SIG-M5 (cell line): ENCODE measurements at regions not wholly inside any gene's neighbourhood (a gene's known extent, or its start where the extent isn't known, plus 50 kb on each side); places are given as distances from the start of the nearest gene placed in this dataset.
"Not testable (repeated sequence)": the region's sequence is repeated elsewhere in the genome, so short reads cannot be mapped to it uniquely, and the experiment has no call there.

ENCODE experiments used
- DNase-seq: peaks from one replicate; lab custom pipeline; 2025; lab: John Stamatoyannopoulos, UW

DNA sequence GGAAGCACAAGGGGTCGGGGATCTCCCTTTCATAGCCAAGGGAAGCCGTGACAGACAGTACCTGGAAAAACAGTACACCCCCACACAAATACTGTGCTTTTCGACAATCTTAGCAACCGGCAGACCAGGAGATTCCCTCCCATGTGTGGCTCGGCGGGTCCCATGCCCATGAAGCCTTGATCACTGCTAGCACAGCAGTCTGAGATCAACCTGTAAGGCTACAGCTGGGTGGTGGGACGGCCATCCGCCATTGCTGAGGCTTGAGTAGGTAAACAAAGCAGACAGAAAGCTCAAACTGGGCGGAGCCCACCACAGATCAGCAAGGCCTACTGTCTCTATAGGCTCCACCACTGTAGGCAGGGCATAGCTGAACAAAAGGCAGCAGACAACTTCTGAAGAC, 180.2 kb upstream of the SOX6 start:
- DNase-seq, result no peak

DNA sequence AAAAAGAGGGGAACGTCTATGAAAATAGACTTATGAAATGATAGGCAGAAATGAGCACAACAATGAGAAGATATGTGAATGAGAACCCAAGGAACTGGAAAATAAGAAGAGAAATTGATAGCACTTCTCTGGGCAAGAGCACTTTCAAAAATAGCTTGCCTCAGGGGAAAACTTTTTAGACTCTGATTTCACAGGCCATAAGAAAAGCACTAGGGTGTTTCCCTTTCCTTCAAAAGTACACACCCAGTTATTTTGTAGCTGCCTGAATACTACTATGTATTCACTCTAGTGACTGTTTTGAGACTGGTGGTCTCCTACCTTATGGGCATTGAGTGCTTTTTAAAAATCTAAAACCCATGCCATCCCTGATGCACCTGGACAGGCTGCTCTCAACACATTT, 172.3 kb upstream of the SOX6 start:
- DNase-seq, result no peak

GRCh38 chr11:16527525-16528246, 171.3 kb upstream of the SOX6 start:
- no peak for DNase-seq

DNA sequence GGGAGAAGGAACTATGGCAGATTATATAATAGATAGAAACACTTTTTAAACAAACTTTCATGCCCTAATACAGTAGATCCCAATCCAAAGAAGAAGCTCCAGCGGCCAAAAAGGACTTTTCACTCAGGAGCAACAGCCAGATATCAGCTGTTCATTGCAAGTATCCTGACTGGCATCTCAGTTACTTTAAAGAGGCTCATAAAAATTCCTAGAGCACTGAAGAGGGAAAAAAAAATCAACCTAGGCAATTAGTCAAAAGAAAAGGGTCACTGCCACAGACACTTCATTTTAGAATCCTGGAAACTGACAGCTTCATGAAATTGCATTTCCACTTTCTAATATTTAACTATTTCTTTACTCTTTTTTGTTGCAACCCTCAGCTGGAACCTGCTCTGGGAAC, 170.6 kb upstream of the SOX6 start:
- DNase-seq, result no peak

GRCh38 chr11:16520713-16521112, 164.4 kb upstream of the SOX6 start:
- DNase-seq, result not testable (repeated sequence)

GRCh38 chr11:16512899-16513241, 156.5 kb upstream of the SOX6 start:
- DNase-seq, result no peak

DNA sequence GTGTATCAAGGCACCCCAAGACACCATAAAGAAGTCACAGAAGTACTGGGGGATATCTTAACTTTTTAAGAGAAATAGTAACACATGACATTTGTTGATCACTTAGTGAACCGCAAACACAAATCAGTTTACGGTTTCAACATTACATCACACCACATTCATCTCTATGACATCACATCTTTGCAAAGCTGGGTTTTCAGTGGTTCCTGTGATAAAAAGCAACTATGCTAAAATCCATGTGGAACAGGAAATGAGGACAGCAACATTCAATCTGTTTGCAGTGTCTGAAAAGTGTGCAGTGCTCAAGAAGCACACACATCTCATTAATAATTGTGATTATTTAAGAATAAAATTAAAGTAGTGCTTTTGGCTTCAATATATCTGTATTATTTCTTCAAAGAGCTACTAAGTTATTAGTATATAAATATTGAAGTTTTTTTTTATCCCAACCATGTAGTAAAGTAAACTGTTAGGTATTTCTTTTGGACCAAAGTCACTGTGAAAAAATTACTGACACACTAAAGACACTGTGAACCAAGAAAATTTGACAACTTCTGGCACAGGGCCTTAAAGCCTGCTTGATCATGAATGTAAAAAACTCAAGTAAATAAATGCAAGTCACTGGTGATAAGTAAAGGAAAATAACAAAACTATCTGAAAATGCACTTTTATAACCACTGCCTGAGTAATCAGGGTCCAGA, 156.0 kb upstream of the SOX6 start:
- no peak for DNase-seq

DNA sequence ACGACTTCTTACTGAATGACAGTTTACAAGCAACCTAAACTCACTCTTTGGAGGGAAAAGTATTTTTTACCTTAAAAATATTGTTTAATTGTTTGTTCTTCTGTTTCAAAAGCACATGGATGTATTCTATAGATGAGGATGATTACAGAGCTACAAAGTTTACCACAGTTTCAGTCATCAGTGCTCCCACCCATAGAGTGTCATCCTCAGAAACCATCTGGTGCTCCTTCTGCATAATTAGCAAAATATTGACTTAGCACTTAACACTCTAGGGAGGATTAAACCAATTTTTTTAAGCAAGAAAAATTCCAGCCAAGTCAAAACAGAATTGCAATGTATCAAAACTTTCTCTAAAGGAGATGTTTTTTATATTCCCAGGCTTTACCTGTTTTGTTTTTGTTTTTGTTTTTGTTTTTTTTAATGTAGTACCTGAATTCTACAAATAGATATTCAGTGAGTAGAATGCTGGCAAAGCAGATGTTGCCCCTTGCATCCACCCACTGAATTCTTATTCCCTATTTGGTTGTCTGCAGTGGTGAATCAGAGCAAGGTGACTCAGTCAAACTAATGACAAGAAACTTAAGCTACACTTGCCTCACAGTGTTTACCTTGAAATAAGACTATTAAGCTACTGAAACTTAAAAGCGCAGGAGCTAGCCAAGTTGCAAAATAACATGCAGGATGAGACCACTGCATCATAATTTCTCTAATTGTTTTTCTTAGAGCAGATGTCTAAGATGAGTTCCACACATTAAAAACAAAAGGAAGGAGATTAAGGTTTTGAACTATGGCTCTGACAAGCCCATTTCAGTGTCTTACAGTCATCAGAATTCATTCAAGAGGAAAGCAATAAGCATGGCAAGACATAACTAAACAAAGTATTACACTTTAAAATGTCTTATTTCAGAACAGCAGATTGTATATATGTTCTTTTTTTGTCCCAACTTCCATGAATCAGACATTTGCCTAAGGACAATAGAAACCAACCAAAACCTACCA, 155.1 kb upstream of the SOX6 start:
- DNase-seq, result no peak

DNA sequence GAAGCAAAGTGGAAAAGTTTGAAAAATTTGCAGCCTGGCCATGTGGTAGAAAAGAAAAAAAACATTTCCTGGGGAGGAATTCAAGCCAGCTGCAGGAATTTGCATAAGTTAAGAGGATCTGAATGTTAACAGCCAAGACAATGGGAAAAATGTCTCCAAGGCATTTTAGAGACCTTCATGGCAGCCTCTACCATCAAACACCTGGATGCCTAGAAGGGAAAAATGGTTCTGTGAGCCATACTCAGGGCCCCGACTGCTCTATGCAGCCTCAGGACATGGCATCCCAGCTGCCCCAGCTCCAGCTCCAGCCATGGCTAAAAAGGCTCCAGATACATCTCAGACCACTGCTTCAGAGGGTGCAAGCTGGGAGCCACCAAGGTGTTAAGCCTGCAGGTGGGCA, 149.1 kb upstream of the SOX6 start:
- DNase-seq, result no peak

DNA sequence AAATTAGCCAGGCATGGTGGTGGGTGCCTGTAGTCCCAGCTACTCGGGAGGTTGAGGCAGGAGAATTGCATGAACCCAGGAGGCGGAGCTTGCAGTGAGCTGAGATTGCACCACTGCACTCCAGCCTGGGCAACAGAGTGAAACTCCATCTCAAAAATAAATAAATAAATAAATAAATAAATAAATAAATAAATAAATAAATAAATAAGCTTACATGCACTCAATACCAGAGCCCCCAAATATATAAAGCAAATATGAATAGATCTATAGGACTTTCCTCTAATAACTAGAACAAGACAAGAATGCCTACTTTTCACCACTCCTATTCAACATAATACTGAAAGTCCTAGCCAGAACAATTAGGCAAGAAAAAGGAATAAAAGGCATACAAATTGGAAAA, 147.5 kb upstream of the SOX6 start:
- not testable (repeated sequence) for DNase-seq

GRCh38 chr11:16494918-16495691, 138.8 kb upstream of the SOX6 start:
- DNase-seq, result no peak

DNA sequence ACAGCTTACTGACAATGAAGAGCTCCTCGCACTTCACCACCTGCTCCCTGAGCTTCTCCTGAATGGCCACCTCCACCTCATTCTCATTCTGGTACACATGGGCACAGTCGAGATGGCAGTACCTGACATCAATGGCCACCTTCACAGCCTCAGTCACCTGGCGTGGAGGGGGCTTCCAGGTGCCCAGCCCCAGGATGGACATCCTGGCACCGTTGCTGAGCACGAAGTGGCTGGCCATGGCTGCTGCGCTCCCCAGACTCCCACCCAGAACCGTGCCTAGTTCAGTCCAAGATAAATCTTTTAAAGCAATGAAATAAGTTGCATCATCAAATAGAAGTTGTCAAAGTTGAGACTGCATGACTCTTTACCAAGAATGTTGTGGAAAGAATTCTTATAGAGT, 128.1 kb upstream of the SOX6 start:
- no peak for DNase-seq

DNA sequence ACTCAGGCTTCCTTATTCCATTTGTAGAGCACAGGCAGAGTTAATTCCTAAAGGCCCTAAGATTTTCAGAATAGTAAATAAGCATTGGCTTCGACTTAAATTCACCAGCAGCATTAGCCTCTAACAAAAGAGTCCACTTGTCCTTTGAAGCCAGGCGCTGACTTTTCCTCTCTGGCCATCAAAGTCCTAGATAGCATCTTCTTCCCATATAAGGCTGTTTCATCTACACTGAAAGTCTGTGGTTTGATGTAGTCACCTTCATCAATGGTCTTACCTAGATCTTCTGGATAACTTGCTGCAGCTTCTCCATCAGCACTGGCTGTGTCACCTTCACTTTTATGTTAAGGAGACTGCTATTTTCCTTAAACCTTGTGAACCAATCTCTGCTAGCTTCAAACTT, 118.3 kb upstream of the SOX6 start:
- no peak for DNase-seq

DNA sequence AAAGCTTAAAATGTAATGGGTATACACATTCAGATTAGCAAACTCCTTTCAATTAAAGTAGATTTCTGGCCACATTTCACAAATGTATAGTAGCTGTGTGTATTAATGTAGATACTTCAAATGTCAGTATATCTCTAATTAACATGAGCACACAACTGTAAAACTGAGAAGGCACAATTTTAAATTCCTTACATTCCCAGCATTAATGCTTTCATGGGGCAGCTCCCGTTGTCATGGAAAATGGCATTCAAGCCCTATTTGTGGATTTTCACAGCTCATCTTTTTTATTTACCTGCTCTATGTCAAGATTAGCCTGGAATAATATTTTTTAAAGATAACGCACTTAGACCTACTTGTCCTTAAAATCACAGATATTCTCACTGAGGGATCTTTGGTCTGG, 113.6 kb upstream of the SOX6 start:
- no peak for DNase-seq

DNA sequence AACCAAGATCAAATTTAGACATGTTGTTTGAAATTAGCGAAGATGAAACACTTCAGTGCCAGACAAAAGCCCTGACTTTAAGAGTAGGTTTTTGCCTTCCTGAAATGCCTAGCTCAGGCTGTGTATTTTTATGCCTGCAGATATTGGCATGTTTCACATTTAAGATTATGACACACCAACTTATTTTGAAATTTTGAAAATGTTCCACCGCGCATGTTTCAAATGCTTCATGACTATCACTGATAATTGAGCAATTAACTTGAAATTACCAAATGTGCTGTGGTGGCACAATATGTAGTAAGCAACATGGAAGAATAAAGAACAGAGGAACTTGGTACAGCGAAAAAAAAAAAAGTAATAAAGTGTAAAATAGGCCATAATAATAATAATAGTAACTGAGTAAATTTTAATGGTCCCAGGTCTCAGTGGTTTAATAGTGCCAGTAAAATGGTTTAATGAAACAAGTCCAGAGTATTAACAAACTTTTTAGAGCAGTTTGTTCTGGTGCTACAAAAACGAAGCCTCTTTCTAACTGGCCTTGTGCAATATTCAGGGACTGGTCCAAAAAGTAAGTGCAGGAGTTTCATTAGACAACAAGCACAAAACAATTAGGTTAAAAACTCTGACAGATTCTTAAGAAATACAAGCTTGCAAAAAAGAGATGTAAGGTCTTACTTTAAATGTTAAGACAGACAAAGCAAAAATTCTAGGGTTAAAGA, 112.5 kb upstream of the SOX6 start:
- no peak for DNase-seq

- DNase-seq, result no peak
These were observed 104.2 kb upstream of the SOX6 start for GRCh38 chr11:16460508-16460907.

DNA sequence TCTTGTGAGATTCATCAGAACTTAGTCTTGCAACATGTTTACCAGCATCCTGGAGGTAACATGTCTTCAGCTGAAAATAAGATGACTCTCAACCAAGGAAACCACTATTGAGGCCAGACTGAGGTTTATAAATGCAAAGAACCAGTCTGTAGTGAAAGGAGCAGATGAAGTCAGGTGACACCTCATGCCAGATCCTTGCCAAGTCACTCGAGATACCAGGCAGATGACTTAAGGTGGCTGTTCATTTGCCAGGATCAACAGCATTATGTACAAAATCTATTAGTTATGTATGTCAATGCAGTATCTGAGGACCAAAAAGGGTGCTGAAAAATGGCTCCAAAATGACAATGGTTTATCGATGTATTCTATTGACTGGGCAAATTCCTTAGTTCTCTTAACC, 100.0 kb upstream of the SOX6 start:
- no peak for DNase-seq

- DNase-seq, result no peak
These were observed 98.0 kb upstream of the SOX6 start for GRCh38 chr11:16454289-16454863.

- DNase-seq, result no peak
These were observed 91.9 kb upstream of the SOX6 start for GRCh38 chr11:16448123-16448717.

DNA sequence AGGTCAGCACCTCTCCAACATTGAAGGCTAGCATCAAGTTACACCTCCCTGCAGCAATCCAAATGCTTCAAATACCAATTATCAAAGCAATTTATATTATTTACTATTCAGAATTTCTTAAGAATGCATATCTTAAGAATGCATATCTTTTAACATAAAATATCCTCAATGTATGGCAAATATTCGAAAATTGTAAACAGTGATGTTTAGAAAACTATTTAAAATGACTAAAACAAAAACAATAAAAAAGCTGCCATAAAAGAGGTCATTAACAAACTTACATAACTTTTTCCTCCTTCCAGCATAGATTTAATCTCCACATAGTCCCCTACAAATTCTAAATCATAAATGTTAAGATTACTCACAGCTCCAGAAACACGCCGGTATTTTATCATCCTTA, 85.1 kb upstream of the SOX6 start:
- no peak for DNase-seq

- no peak for DNase-seq
These were observed 83.8 kb upstream of the SOX6 start for GRCh38 chr11:16440136-16440535.
